Neural progenitor cell (in vitro differentiated cells): ENCODE measurements at regions not wholly inside any gene's neighbourhood (a gene's known extent, or its start where the extent isn't known, plus 50 kb on each side); places are given as distances from the start of the nearest gene placed in this dataset.

Experiments
- DNase-seq: peaks from one replicate; pipeline ENCODE4 v3.0.0-alpha.2; 2016; ENCODE audit warnings: low spot score
- H2AFZ ChIP-seq: fragments of 200-600 bp; sonication (generic); replicated peaks from 2 replicates; pipeline ENCODE4 v1.6.1; 2016; ENCODE audit warnings: antibody characterized with exemption
- H3F3A ChIP-seq: fragments of 200-600 bp; sonication (generic); 2 replicates; pipeline ENCODE4 v1.6.1; 2016; ENCODE audit warnings: antibody characterized with exemption, low read depth
- H3K27ac ChIP-seq: fragments of 200-600 bp; sonication (generic); 2 replicates; pipeline ENCODE4 v1.5.1; 2016; ENCODE audit warnings: mild to moderate bottlenecking
- H3K27me3 ChIP-seq: fragments of 200-600 bp; sonication (generic); 2 replicates; pipeline ENCODE4 v1.6.1; 2016; ENCODE audit warnings: mild to moderate bottlenecking, moderate library complexity
- H3K36me3 ChIP-seq: fragments of 200-600 bp; sonication (generic); 2 replicates; pipeline ENCODE4 v1.5.1; 2016
- H3K4me1 ChIP-seq: fragments of 200-600 bp; sonication (generic); 2 replicates; pipeline ENCODE4 v1.6.1; 2016; ENCODE audit warnings: mixed run types
- H3K4me2 ChIP-seq: fragments of 200-600 bp; sonication (generic); 2 replicates; pipeline ENCODE4 v1.6.1; 2016
- H3K4me3 ChIP-seq: fragments of 200-600 bp; sonication (generic); 2 replicates; pipeline ENCODE4 v1.5.1; 2016
- H3K79me2 ChIP-seq: fragments of 200-600 bp; sonication (generic); 2 replicates; pipeline ENCODE4 v1.6.1; 2016; ENCODE audit warnings: low read depth
- H3K9ac ChIP-seq: fragments of 200-600 bp; sonication (generic); 2 replicates; pipeline ENCODE4 v1.6.1; 2016
- H3K9me3 ChIP-seq: fragments of 200-600 bp; sonication (generic); 2 replicates; pipeline ENCODE4 v1.5.1; 2016; ENCODE audit warnings: low read depth
- H4K20me1 ChIP-seq: fragments of 200-600 bp; sonication (generic); 2 replicates; pipeline ENCODE4 v1.6.1; 2016; ENCODE audit warnings: low read depth
- H3K27ac Mint-ChIP-seq: 3 replicates; pipeline ENCODE4 v1.8.0; 2021; ENCODE audit warnings: mixed read lengths
- H3K27me3 Mint-ChIP-seq: 2 replicates; pipeline ENCODE4 v1.8.0; 2022; ENCODE audit warnings: low read depth, mild to moderate bottlenecking, inconsistent platforms, moderate library complexity, mixed read lengths; ENCODE audit not compliant: insufficient read depth
- H3K36me3 Mint-ChIP-seq: 3 replicates; pipeline ENCODE4 v1.8.0; 2021; ENCODE audit warnings: mixed read lengths
- H3K4me1 Mint-ChIP-seq: 3 replicates; pipeline ENCODE4 v1.8.0; 2021; ENCODE audit warnings: mixed read lengths
- H3K4me3 Mint-ChIP-seq: 3 replicates; pipeline ENCODE4 v1.8.0; 2021; ENCODE audit warnings: mild to moderate bottlenecking, moderate library complexity, mixed read lengths
- H3K9me3 Mint-ChIP-seq: 3 replicates; pipeline ENCODE4 v1.8.0; 2020; ENCODE audit warnings: mixed read lengths
- CTCF ChIP-seq: fragments of 200-600 bp; sonication (generic); IDR thresholded peaks from 2 replicates; pipeline ENCODE4 v1.5.1; 2017; ENCODE audit warnings: antibody characterized with exemption, mild to moderate bottlenecking
- EZH2 ChIP-seq: fragments of 200-600 bp; sonication (generic); IDR thresholded peaks from 2 replicates; pipeline ENCODE4 v1.6.1; 2017; ENCODE audit warnings: antibody characterized with exemption, mild to moderate bottlenecking, moderate library complexity
- EZH2phosphoT487 ChIP-seq: fragments of 200-600 bp; sonication (generic); IDR thresholded peaks from 2 replicates; pipeline ENCODE4 v1.6.1; 2017; ENCODE audit warnings: antibody characterized with exemption

GRCh38 chr1:162985816-162986435 lies 83.2 kb upstream of the RGS4 start:
- peaks cover 3% of the 10 kb centered on the region for H3K27me3 Mint-ChIP-seq
- no peaks in the 10 kb centered on the region for H3K4me1 Mint-ChIP-seq
- no peak overlapping the region for H3K4me2 ChIP-seq
- no peaks in the 10 kb centered on the region for H3K9me3 Mint-ChIP-seq
- H3K4me3 ChIP-seq = no peak overlapping the region
- H3K79me2 ChIP-seq = no peaks in the 10 kb centered on the region
- H3K9me3 ChIP-seq = no peaks in the 10 kb centered on the region
- H3F3A ChIP-seq = no peaks in the 10 kb centered on the region
- H2AFZ ChIP-seq = no peak overlapping the region
- H3K9ac ChIP-seq = no peak overlapping the region
- no peak overlapping the region for H3K27ac ChIP-seq
- no peaks in the 10 kb centered on the region for H3K4me1 ChIP-seq
- H3K27ac Mint-ChIP-seq = no peak overlapping the region
- no peaks in the 10 kb centered on the region for H3K36me3 ChIP-seq
- no peaks in the 10 kb centered on the region for H3K36me3 Mint-ChIP-seq
- no peak for TF ChIP-seq EZH2
- no peak for TF ChIP-seq EZH2phosphoT487
- no peak for TF ChIP-seq CTCF
- H3K27me3 ChIP-seq = no peaks in the 10 kb centered on the region
- no peak overlapping the region for H3K4me3 Mint-ChIP-seq
- H4K20me1 ChIP-seq = no peaks in the 10 kb centered on the region
- no peak for DNase-seq

GRCh38 chr1:162984699-162985098 lies 84.5 kb upstream of the RGS4 start:
- no peaks in the 10 kb centered on the region for H3K9me3 ChIP-seq
- no peak overlapping the region for H3K4me2 ChIP-seq
- H3K79me2 ChIP-seq = no peaks in the 10 kb centered on the region
- DNase-seq = no peak
- H3K36me3 ChIP-seq = no peaks in the 10 kb centered on the region
- Mint-ChIP-seq H3K9me3 (no peaks in the 10 kb centered on the region), H3K4me1 (no peaks in the 10 kb centered on the region), H3K4me3 (no peak overlapping the region), H3K27me3 (peaks cover 3% of the 10 kb centered on the region), H3K36me3 (no peaks in the 10 kb centered on the region), H3K27ac (no peak overlapping the region)
- H3F3A ChIP-seq = no peaks in the 10 kb centered on the region
- no peak for TF ChIP-seq EZH2
- no peak for TF ChIP-seq EZH2phosphoT487
- TF ChIP-seq CTCF = no peak
- H3K9ac ChIP-seq = no peak overlapping the region
- H3K4me3 ChIP-seq = no peak overlapping the region
- no peak overlapping the region for H3K27ac ChIP-seq
- no peaks in the 10 kb centered on the region for H3K4me1 ChIP-seq
- no peak overlapping the region for H2AFZ ChIP-seq
- no peaks in the 10 kb centered on the region for H4K20me1 ChIP-seq
- H3K27me3 ChIP-seq = no peaks in the 10 kb centered on the region

GRCh38 chr1:162983671-162984425 lies 85.3 kb upstream of the RGS4 start:
- H3K79me2 ChIP-seq = no peaks in the 10 kb centered on the region
- DNase-seq = no peak
- no peaks in the 10 kb centered on the region for H3F3A ChIP-seq
- no peaks in the 10 kb centered on the region for H3K36me3 ChIP-seq
- Mint-ChIP-seq H3K9me3 (no peaks in the 10 kb centered on the region), H3K27ac (no peak overlapping the region), H3K27me3 (peaks cover 3% of the 10 kb centered on the region), H3K4me3 (no peak overlapping the region), H3K4me1 (no peaks in the 10 kb centered on the region), H3K36me3 (no peaks in the 10 kb centered on the region)
- H4K20me1 ChIP-seq = no peaks in the 10 kb centered on the region
- no peaks in the 10 kb centered on the region for H3K9me3 ChIP-seq
- no peak overlapping the region for H3K4me2 ChIP-seq
- no peak overlapping the region for H3K27ac ChIP-seq
- H3K27me3 ChIP-seq = no peaks in the 10 kb centered on the region
- H3K4me3 ChIP-seq = no peak overlapping the region
- TF ChIP-seq CTCF = no peak
- TF ChIP-seq EZH2phosphoT487 = no peak
- no peak for TF ChIP-seq EZH2
- H3K9ac ChIP-seq = no peak overlapping the region
- no peaks in the 10 kb centered on the region for H3K4me1 ChIP-seq
- no peak overlapping the region for H2AFZ ChIP-seq
